Astrocyte of the spinal cord (primary cell): ENCODE measurements at regions not wholly inside any gene's neighbourhood (a gene's known extent, or its start where the extent isn't known, plus 50 kb on each side); places are given as distances from the start of the nearest gene placed in this dataset.
"Not testable (repeated sequence)": the region's sequence is repeated elsewhere in the genome, so short reads cannot be mapped to it uniquely, and the experiment has no call there.

Experiments
- DNase-seq: peaks from one replicate; pipeline ENCODE4 v3.0.0; 2011; ENCODE audit warnings: low read depth, low spot score
- H3K4me3 ChIP-seq: 2 replicates; pipeline ENCODE4 v1.5.1; 2011; ENCODE audit warnings: low read depth, mild to moderate bottlenecking, low read length, moderate library complexity
- CTCF ChIP-seq: IDR thresholded peaks from 2 replicates; pipeline ENCODE4 v1.5.1; 2012; ENCODE audit warnings: low read depth, mild to moderate bottlenecking, low read length, inconsistent platforms
- in situ Hi-C: cut with HindIII; loops from 2 replicates; pipeline ENCODE4 v1.10.0; 2017; ENCODE audit warnings: low sequenced_read_pairs

- in situ Hi-C loops: no loop called here
- no peak for DNase-seq
- no peak for TF ChIP-seq CTCF
Measured at GRCh38 chr12:67543021-67543770, 105.3 kb upstream of the DYRK2 start.

GRCh38 chr12:67545298-67545697 lies 103.2 kb upstream of the DYRK2 start:
- in situ Hi-C loops: no loop called here

More at GRCh38 chr12:67543021-67543770, 105.3 kb upstream of the DYRK2 start:
- no peak overlapping the region for H3K4me3 ChIP-seq

DNA sequence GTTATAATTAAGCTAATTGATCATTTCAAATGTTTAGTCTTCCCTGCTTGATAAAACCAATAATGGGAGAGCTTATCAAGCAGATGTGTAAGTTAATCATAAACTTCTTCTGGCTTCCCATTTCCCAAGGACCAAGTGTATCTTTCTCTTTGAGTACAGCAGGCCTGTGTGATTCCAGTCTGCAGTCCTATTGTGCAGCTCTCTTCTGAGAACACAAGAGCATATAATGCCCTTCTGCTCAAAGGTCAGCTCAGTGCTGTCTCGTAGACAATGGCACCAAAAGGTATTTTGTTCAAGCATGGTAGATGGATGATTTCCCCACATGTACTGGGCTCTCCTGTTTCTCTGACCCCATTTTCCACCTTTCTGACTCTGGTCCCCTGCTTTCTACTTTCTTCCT lies 101.8 kb upstream of the DYRK2 start:
- in situ Hi-C loops: no loop called here
- no peak for DNase-seq
- TF ChIP-seq CTCF: no peak
- H3K4me3 ChIP-seq: no peak overlapping the region

More at GRCh38 chr12:67545298-67545697, 103.2 kb upstream of the DYRK2 start:
- no peak for TF ChIP-seq CTCF
- no peak for DNase-seq
- H3K4me3 ChIP-seq: no peak overlapping the region

DNA sequence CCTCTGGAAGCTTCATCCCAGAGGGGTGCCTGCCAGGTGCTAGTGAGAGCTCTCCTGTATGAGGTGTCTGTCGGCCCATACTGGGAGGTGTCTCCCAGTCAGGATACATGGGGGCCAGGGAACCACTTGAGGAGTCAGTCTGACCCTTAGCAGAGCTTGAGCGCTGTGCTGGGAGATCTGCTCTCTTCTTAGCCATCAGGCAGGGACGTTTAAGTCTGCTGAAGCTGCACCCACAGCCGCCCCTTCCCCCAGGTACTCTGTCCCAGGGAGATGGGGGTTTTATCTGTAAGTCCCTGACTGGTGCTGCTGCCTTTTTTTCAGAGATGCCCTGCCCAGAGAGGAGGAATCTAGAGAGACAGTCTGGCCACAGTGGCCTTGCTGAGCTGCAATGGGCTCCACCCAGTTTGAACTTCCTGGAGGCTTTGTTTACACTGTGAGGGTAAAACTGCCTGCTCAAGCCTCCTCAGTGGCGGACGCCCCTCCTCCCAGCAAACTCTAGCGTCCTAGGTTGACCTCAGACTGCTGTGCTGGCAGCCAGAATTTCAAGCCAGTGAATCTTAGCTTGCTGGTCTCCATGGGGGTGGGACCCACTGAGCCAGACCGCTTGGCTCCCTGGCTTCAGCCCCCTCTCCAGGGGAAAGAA lies 93.3 kb upstream of the DYRK2 start:
- in situ Hi-C loops, H3K4me3 ChIP-seq, DNase-seq: not testable (repeated sequence)

DNA sequence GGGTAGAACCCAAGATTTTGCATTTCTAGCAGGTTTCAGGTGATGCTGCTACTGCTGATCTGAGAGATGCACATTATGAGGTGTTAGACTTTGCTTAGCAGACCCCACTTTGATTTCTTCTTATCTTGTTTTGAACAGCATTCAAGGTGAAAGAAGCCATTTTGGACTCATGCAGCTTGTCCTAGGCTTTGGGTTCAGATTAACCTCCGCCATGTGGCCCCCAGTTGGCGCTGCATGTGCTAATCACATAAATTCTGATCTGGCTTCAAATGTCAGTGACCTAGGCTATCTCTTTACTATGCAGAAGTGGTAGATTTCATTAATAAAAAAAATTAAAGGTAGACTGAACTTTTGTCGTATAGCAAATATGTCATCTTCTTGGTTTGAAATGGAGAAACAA lies 89.8 kb upstream of the DYRK2 start:
- no peak for DNase-seq
- H3K4me3 ChIP-seq: no peak overlapping the region
- in situ Hi-C loops: no loop called here
- no peak for TF ChIP-seq CTCF

DNA sequence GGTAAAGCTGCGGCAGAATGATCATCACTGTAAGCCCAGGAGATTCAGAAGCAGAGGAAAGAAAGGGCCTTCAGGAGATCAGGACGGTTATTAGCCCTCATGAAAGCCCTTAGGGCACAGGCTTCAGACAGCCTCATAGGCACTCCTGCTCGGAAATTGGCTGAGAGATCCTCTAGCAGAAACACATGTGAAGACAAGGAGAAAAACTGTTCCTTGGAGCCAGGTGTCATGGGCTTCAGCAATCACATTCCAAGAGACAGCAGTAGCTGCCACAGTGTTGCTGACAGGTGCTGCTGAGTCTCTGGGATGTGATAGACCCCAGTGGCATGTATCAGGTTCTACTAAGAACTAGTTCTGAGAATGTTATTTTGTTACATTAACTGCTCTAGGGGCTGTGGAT lies 88.8 kb upstream of the DYRK2 start:
- no peak for DNase-seq
- H3K4me3 ChIP-seq: no peak overlapping the region
- TF ChIP-seq CTCF: no peak
- in situ Hi-C loops: no loop called here
